Pancreas (tissue), 10 donors: ENCODE measurements at regions not wholly inside any gene's neighbourhood (a gene's known extent, or its start where the extent isn't known, plus 50 kb on each side); places are given as distances from the start of the nearest gene placed in this dataset.
"Not testable (repeated sequence)": the region's sequence is repeated elsewhere in the genome, so short reads cannot be mapped to it uniquely, and the experiment has no call there.

Experiments used
- ATAC-seq, 4 donors: fragments of 200-7000 bp; cut with Tn5 transposase; one replicate each; pipeline versions ENCODE4 v1.8.0 to v1.9.1; 2020; ENCODE audit warnings: mild to moderate bottlenecking in 4 of 4, moderate library complexity in 4 of 4
- DNase-seq, 6 donors: peaks; one replicate each; pipeline ENCODE4 v3.0.0-alpha.2; 2020
- FAIRE-seq: peaks from 2 replicates; lab custom pipeline; 2012; peaks lifted over from hg19 to GRCh38; lab: Jason Lieb, UNC
- H3K27ac ChIP-seq, 4 donors: fragments of 200-600 bp; sonication (generic); 1 replicate in 3 of 4; 2 replicates in 1 of 4; pipeline versions ENCODE4 v1.5.0 to v1.8.0; 2020
- H3K27me3 ChIP-seq, 4 donors: fragments of 200-600 bp; one replicate each; pipeline ENCODE4 v1.8.0; 2021
- H3K36me3 ChIP-seq, 3 donors: fragments of 200-600 bp; sonication (generic) in 1 of 3; one replicate each; pipeline versions ENCODE4 v1.5.0 to v1.8.0; 2020 to 2021
- H3K4me1 ChIP-seq, 3 donors: fragments of 200-600 bp; one replicate each; pipeline ENCODE4 v1.8.0; 2021
- H3K4me3 ChIP-seq, 4 donors: fragments of 200-600 bp; sonication (generic) in 2 of 4; one replicate each; pipeline versions ENCODE4 v1.5.0 to v1.8.0; 2020 to 2021
- H3K9me3 ChIP-seq, 4 donors: fragments of 200-600 bp; one replicate each; pipeline ENCODE4 v1.8.0; 2021
- WGBS, 2 donors: extraction: QIAGEN DNeasy Blood & Tissue Kit; methylation state at CpG; one replicate each; pipeline ENCODE4 v1.1.7; 2013; 5-methylcytosine and 5-hydroxymethylcytosine counted together
- intact Hi-C, 3 donors: fragments of 100-400 bp; cut with DNase I; formaldehyde crosslinking; loops; one replicate each; pipeline versions ENCODE4 v1.11.1 to v1.14.2; 2022
- TF ChIP-seq, protein P1 (sequence below), 4 donors: fragments of 200-600 bp; sonication (generic) in 3 of 4; IDR thresholded peaks; one replicate each; pipeline versions ENCODE4 v1.5.0 to v1.8.0; 2021; ENCODE audit warnings: antibody characterized with exemption in 4 of 4
- donor health status: healthy with polysubstance abuse.
- donor health status: DM: no; HTN: no; CAD: no; lungs with moderate emphysema.
- donor health status: DM: no; HTN: no; CAD: no.
- donor health status: control.
- donor health status: control.
- donor health status: Bipolar disorder and iron deficiency.
- donor health status: DM: yes; HTN: yes; CAD: no.
- donor health status: DM: no; HTN: no; CAD: no.
- donor health status: DM: no; HTN: no; CAD: no.
- donor health status: DM: yes; HTN: yes; CAD: no.

DNA sequence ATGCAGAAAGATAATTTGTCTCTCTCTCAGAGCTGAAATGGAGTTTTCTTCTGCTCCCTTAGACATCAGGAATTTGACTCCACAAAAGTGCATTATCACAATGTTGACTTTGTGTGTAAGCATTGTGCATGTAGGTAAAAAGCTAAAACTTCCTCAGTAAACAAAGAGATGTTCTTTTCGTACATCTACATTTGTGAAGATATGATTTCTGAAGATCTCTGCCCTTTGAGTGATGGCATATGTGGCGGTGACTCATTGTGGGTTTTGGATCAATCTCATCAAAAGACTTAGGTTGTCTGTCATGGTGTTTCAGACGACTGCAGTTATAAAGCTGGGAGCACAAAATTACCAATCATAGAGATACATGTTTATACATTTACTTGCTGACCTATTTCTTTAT, 411.4 kb upstream of the LMO3 start:
- Histone ChIP-seq H3K4me1 (no peaks in the 10 kb centered on the region), H3K27ac (no peak overlapping the region), H3K27me3 (no peaks in the 10 kb centered on the region), H3K4me3 (no peak overlapping the region), H3K36me3 (no peaks in the 10 kb centered on the region), H3K9me3 (no peaks in the 10 kb centered on the region)
- DNase-seq (no peak), ATAC-seq (no peak), FAIRE-seq (no peak)
- TF ChIP-seq, protein P1, sequence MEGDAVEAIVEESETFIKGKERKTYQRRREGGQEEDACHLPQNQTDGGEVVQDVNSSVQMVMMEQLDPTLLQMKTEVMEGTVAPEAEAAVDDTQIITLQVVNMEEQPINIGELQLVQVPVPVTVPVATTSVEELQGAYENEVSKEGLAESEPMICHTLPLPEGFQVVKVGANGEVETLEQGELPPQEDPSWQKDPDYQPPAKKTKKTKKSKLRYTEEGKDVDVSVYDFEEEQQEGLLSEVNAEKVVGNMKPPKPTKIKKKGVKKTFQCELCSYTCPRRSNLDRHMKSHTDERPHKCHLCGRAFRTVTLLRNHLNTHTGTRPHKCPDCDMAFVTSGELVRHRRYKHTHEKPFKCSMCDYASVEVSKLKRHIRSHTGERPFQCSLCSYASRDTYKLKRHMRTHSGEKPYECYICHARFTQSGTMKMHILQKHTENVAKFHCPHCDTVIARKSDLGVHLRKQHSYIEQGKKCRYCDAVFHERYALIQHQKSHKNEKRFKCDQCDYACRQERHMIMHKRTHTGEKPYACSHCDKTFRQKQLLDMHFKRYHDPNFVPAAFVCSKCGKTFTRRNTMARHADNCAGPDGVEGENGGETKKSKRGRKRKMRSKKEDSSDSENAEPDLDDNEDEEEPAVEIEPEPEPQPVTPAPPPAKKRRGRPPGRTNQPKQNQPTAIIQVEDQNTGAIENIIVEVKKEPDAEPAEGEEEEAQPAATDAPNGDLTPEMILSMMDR (IDR thresholded peaks at IDR 0.05): no peak
- 51 to 58% methylated on average over 3 of the region's 3 CpGs for WGBS, 2 donors
- intact Hi-C loops: no loop called here

DNA sequence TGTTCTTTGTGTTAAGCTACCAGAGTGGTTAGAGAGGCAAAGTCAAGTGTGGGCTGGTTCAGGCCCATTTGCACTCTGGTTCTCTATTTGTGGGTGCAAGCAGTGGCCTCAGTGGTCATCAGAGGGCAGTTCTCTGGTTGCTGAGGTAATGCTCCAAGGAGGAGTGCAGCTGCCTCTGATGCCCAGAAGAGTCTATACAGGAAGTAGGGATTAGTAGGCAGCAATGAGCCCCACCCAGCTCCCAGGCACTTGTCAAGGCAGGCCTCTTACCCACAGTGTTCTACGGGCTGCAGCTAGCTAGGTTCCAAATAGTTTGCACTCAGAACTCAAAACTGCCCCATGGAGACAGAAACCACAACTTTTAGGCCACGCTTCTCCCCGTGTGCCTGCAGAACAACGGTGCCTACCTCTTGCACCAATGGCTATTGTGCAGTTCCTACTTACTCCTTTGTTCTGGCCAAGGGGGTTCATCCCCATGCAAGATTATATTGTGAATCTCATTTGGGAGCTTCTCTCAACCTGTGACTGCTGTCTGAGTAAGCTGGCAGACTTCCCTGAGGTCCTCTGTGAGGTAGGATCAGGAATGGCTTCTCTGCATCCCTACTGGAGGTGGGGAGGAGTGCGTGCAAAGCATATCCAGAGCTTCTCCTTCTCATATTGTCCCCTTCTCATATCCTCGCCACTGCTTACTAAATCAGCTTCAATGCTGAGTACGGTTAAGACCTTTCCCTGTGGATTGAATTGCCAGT, 410.3 kb upstream of the LMO3 start:
- ATAC-seq: no peak
- no peak for FAIRE-seq
- no peaks in the 10 kb centered on the region for H3K9me3 ChIP-seq
- H3K36me3 ChIP-seq: no peaks in the 10 kb centered on the region
- intact Hi-C loops: no loop called here
- 76 to 83% methylated on average over 7 of the region's 7 CpGs for whole genome bisulfite sequencing, 2 donors
- H3K27me3 ChIP-seq: no peaks in the 10 kb centered on the region
- H3K4me1 ChIP-seq: no peaks in the 10 kb centered on the region
- DNase-seq: no peak
- TF ChIP-seq, protein P1 (IDR thresholded peaks at IDR 0.05): no peak
- H3K27ac ChIP-seq: no peak overlapping the region
- H3K4me3 ChIP-seq: no peak overlapping the region

DNA sequence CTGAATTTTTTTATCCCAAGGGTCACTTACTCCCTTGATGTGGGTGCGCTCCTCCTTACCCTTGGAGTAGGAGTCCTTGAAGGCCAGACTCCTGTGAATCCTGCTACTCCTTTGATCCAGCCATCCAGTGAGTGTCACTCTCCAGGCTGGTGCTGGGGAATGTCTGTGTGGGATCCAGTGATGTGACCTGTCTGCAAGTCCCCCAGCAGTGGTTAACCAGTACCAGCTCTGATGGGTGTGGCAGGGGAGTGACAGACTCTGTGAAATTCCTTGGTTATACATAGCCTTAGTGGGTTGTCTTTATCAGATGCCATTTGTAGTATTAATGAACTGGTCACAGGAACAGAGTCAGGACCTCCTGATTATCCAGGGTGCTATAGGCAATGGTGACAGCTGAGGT, 409.5 kb upstream of the LMO3 start:
- Histone ChIP-seq H3K9me3 (no peaks in the 10 kb centered on the region), H3K4me1 (no peaks in the 10 kb centered on the region), H3K27me3 (no peaks in the 10 kb centered on the region), H3K27ac (no peak overlapping the region), H3K4me3 (no peak overlapping the region), H3K36me3 (no peaks in the 10 kb centered on the region)
- WGBS, 2 donors: 88 to 91% methylated on average over 1 of the region's 1 CpG
- DNase-seq: no peak
- no peak for ATAC-seq
- intact Hi-C loops: no loop called here
- FAIRE-seq: no peak
- TF ChIP-seq, protein P1 (IDR thresholded peaks at IDR 0.05): no peak

DNA sequence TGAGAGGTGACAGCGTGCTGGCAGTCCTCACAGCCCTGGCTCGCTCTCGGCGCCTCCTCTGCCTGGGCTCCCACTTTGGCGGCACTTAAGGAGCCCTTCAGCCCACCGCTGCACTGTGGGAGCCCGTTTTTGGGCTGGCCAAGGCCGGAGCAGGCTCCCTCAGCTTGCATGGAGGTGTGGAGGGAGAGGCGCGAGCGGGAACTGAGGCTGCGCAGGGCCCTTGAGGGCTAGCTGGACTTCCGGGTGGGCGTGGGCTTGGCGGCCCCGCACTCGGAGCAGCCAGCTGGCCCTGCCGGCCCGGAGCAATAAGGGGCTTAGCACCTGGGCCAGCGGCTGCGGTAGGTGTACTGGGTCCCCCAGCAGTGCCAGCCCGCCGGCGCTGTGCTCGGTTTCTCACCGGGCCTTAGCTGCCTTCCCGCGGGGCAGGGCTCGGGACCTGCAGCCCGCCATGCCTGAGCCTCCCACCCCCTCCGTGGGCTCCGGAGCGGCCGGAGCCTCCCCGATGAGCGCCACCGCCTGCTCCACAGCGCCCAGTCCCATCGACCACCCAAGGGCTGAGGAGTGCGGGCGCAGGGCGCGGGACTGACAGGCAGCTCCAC, 401.6 kb upstream of the LMO3 start:
- H3K27ac ChIP-seq, H3K9me3 ChIP-seq, H3K4me3 ChIP-seq, H3K27me3 ChIP-seq, H3K4me1 ChIP-seq, FAIRE-seq, ATAC-seq, H3K36me3 ChIP-seq, intact Hi-C loops: not testable (repeated sequence)
- WGBS, 2 donors: 90 to 92% methylated on average over 34 to 43 of the region's 43 CpGs
- DNase-seq: peak in 1 of 6 donors; percentile 45

DNA sequence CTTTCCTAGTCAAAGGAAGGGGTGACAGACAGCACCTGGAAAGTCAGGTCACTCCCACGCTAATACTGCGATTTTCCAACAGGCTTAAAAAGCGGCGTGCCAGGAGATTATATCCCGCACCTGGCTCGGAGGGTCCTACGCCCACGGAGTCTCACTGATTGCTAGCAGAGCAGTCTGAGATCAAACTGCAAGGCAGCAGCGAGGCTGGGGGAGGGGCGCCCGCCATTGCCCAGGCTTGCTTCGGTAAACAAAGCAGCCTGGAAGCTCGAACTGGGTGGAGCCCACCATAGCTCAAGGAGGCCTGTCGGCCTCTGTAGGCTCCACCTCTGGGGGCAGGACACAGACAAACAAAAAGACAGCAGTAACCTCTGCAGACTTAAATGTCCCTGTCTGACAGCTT, 392.6 kb upstream of the LMO3 start:
- ATAC-seq, H3K27me3 ChIP-seq, DNase-seq, H3K4me3 ChIP-seq, H3K4me1 ChIP-seq, H3K36me3 ChIP-seq, H3K9me3 ChIP-seq, H3K27ac ChIP-seq, intact Hi-C loops, FAIRE-seq: not testable (repeated sequence)
- 80 to 90% methylated on average over 14 of the region's 14 CpGs for WGBS, 2 donors

DNA sequence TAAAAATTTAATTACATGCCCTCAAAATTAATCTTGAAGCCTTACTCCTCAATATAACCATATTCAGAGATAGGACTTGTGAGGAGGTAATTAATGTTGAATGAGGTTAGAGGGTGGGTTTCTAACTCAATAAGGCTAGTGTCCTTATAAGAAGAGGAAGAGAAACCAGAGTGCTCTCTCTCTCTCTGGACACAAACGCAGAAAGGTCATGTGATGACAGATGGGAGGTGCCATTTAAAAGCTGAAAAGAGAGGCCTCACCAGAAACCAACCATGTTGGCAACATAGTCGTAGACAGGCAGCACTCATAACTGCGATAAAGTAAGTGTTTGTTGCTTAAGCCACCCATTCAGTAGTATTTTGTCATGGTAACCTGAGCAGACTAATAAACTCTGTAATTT, 378.5 kb upstream of the LMO3 start:
- Histone ChIP-seq H3K36me3 (no peaks in the 10 kb centered on the region), H3K9me3 (no peaks in the 10 kb centered on the region), H3K27me3 (no peaks in the 10 kb centered on the region), H3K4me3 (no peak overlapping the region), H3K27ac (no peak overlapping the region), H3K4me1 (no peaks in the 10 kb centered on the region)
- 71 to 81% methylated on average over 3 of the region's 3 CpGs for WGBS, 2 donors
- TF ChIP-seq, protein P1 (IDR thresholded peaks at IDR 0.05): no peak
- intact Hi-C loops: no loop called here
- no peak for DNase-seq
- ATAC-seq: no peak
- no peak for FAIRE-seq
